ENCODE measurements at regions not wholly inside any gene's neighbourhood (a gene's known extent, or its start where the extent isn't known, plus 50 kb on each side); places are given as distances from the start of the nearest gene placed in this dataset.
"Not testable (repeated sequence)": the region's sequence is repeated elsewhere in the genome, so short reads cannot be mapped to it uniquely, and the experiment has no call there.

DNA sequence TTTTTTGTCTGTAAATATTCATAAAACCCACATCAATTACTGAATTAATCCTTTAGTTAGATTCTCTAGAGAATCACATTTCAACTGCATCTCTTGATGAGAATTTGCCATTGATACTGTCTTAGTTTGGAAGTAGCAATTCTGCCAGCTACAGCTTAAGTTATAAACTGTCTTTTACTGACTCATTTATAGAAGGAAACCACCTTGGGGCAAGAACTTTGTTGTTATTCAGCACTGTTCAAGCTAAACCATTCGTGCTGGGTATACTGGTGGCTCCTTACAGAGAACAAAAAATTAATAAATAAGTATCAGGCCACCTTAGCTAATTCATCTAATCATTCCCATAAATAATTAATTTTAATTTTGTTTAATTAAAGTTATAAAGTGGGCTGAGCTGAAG lies 1082.6 kb upstream of the CELF4 start:
- Histone ChIP-seq H3K36me3 (no peaks in the 10 kb centered on the region), H3K27me3 (ENCODE audit: low read depth) (no peaks in the 10 kb centered on the region), H3K4me3 (no peak overlapping the region), H3K27ac (no peak overlapping the region), H3K4me1 (no peaks in the 10 kb centered on the region), H3K9me3 (no peaks in the 10 kb centered on the region)
- intact Hi-C loops (cut with DNase I) = no loop called here
- TF ChIP-seq, protein P1, sequence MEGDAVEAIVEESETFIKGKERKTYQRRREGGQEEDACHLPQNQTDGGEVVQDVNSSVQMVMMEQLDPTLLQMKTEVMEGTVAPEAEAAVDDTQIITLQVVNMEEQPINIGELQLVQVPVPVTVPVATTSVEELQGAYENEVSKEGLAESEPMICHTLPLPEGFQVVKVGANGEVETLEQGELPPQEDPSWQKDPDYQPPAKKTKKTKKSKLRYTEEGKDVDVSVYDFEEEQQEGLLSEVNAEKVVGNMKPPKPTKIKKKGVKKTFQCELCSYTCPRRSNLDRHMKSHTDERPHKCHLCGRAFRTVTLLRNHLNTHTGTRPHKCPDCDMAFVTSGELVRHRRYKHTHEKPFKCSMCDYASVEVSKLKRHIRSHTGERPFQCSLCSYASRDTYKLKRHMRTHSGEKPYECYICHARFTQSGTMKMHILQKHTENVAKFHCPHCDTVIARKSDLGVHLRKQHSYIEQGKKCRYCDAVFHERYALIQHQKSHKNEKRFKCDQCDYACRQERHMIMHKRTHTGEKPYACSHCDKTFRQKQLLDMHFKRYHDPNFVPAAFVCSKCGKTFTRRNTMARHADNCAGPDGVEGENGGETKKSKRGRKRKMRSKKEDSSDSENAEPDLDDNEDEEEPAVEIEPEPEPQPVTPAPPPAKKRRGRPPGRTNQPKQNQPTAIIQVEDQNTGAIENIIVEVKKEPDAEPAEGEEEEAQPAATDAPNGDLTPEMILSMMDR (IDR thresholded peaks at IDR 0.05) = no peak
- ATAC-seq = no peak
- DNase-seq = no peak

DNA sequence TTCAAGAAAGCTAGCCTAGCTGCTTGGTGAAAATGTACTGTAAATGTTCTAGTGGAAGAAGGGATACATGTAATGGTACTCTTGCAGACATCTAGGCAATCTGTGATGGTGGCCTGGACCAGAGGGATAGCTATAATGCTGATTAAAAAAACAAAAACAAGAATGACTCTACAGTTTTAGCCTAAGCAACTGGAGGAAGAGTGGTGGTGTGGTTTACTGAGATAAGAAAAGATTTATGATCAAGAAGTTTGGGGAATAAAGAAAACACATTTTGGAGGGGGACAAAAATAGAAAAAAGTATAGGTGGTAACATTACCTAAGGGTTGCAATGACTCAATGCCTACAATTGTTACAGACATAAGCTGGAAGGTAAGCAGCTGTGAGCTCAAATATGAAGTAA lies 1080.7 kb upstream of the CELF4 start:
- Histone ChIP-seq H3K4me1 (no peaks in the 10 kb centered on the region), H3K9me3 (no peaks in the 10 kb centered on the region), H3K36me3 (no peaks in the 10 kb centered on the region), H3K27ac (no peak overlapping the region), H3K4me3 (no peak overlapping the region), H3K27me3 (ENCODE audit: low read depth) (no peaks in the 10 kb centered on the region)
- intact Hi-C loops (cut with DNase I) = no loop called here
- TF ChIP-seq, protein P1 (IDR thresholded peaks at IDR 0.05) = no peak
- DNase-seq (no peak), ATAC-seq (no peak)

DNA sequence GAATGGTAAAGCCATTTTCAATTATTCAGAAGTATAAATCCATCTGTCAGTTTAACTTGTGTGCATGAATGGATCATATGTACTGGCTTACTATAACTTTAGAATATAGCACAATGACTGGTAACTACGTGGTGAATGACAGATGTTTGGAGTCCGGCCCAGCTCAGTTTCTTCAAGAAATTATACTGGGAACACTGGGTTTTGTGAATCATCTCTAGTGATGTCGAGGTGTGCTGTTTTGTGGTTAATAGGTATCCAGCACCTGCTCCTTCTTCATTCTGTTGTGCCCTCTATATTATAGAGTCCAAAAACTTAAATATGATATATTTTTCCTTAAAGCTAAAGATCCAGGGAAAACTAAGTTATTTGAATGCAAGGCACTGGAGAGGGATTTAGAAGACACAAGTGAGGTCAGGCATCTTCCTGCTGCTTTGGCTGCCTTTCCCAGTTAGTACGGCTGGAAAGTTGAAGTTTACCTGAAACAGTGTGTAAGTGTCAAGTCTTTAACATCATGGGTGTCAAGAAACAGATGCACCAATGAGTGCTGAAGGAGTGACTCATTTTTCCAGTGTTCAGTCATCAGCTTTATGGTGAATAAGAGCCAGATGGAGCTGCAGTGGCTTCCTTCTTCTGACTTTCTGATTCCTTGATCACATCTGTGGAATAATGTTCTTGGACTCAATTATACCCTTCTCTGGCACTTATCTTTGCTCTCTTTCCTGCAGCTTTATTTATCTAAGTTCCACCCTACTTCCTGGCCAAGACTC lies 1079.5 kb upstream of the CELF4 start:
- TF ChIP-seq, protein P1 (IDR thresholded peaks at IDR 0.05) = no peak
- no peaks in the 10 kb centered on the region for H3K36me3 ChIP-seq
- peaks cover 6% of the 10 kb centered on the region for H3K9me3 ChIP-seq
- H3K27me3 ChIP-seq (ENCODE audit: low read depth) = no peaks in the 10 kb centered on the region
- no peak overlapping the region for H3K27ac ChIP-seq
- intact Hi-C loops (cut with DNase I) = no loop called here
- H3K4me3 ChIP-seq = no peak overlapping the region
- ATAC-seq (no peak), DNase-seq (no peak)
- H3K4me1 ChIP-seq = no peaks in the 10 kb centered on the region

DNA sequence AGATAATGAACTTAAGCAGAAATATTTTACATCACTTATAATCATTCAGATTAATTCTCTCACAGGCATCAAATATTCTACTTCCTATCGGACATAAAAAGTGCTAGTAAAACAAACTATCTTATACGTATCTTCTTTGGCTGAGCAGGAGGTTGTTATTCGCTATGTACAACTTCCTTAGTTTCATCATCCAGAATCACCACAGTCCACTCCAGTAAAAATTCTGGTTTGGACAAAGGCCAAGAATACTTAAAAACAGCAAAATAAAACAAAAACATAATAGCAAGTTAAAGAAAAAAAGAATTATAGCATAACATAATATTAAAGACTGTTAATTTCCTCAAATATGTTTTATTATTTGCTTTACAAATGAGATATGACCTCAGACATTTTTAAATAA lies 1077.1 kb upstream of the CELF4 start:
- no peak overlapping the region for H3K4me3 ChIP-seq
- intact Hi-C loops (cut with DNase I) = no loop called here
- TF ChIP-seq, protein P1 (IDR thresholded peaks at IDR 0.05) = no peak
- no peaks in the 10 kb centered on the region for H3K27me3 ChIP-seq (ENCODE audit: low read depth)
- H3K4me1 ChIP-seq = no peaks in the 10 kb centered on the region
- no peak for DNase-seq
- H3K27ac ChIP-seq = no peak overlapping the region
- no peak for ATAC-seq
- H3K36me3 ChIP-seq = no peaks in the 10 kb centered on the region
- peaks cover 6% of the 10 kb centered on the region for H3K9me3 ChIP-seq

DNA sequence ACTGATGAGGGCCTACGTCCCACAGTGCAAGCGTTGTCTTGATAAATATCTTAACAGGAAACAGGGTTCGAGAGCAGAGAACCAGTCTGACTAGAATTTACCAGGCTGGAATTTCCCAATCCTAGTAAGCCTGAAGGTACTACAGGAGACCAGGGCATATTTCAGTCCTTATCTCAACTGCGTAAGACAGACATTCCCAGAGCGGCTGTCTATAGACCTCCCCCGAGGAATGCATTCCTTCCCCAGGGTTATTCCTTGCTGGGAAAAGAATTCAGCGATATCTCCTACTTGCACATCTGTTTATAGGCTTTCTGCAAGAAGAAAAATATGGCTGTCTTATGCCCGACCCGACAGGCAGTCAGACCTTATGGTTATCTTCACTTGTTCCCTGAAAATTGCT lies 1074.1 kb upstream of the CELF4 start:
- H3K9me3 ChIP-seq; DNase-seq; H3K36me3 ChIP-seq; intact Hi-C loops (cut with DNase I); H3K4me1 ChIP-seq; H3K27ac ChIP-seq; ATAC-seq; H3K4me3 ChIP-seq; H3K27me3 ChIP-seq (ENCODE audit: low read depth): not testable (repeated sequence)

DNA sequence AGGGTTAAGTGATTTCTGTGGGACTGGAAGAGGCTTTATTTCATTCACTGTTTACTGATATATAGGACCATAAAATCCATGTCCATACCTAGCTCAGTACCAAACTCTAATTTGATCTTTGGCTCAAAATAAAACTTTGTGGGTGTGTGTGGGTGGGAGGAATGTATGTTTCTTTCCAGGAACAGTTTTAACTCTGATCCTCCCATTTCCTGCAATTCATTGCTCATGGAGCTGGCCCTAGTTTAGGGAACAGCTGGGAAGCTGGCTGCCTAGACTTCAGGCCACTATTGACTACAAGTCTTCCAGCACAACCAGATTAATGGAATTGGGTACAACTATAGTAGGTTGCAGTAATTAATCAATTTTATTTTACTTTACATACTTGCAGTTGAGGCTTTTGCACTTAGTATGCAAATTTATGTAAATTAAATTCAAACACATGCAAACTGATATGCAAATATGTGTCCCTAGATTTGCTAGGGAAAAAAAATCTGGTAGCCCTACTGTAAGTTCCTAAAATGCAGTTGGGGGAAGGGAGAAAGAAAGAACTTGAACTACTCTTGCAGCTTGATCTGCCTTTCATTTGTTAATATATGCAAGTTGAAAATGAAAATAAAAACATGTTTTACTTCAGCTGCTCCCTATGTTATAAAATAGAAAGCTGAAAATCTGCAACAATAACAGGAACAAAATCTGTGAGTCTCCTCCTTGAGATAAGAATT lies 1070.3 kb upstream of the CELF4 start:
- ATAC-seq (no peak), DNase-seq (no peak)
- Histone ChIP-seq H3K9me3 (peaks cover 6% of the 10 kb centered on the region), H3K4me3 (no peak overlapping the region), H3K36me3 (no peaks in the 10 kb centered on the region), H3K4me1 (no peaks in the 10 kb centered on the region), H3K27me3 (ENCODE audit: low read depth) (no peaks in the 10 kb centered on the region), H3K27ac (no peak overlapping the region)
- intact Hi-C loops (cut with DNase I) = no loop called here
- TF ChIP-seq, protein P1 (IDR thresholded peaks at IDR 0.05) = no peak
